Endothelial cell of umbilical vein (primary cell): ENCODE measurements at regions not wholly inside any gene's neighbourhood (a gene's known extent, or its start where the extent isn't known, plus 50 kb on each side); places are given as distances from the start of the nearest gene placed in this dataset.
"Not testable (repeated sequence)": the region's sequence is repeated elsewhere in the genome, so short reads cannot be mapped to it uniquely, and the experiment has no call there.

Source experiments
- BruUV-seq: library from RNA; stranded (reverse); fragments of 400-500 nt; replicated peaks from 2 replicates; lab custom pipeline; 2021; lab: Mats Ljungman, UMichigan
- CTCF ChIA-PET: fragments of 300-600, 350-600 bp; sonication (Branson Sonifier 250); formaldehyde crosslinking; loops from one replicate; lab custom pipeline; 2021; ENCODE audit warnings: antibody characterized with exemption, inconsistent platforms; lab: Charles Lee
- POLR2A ChIA-PET: fragments of 300-600, 350-600 bp; sonication (Branson Sonifier 250); formaldehyde crosslinking; loops from one replicate; lab custom pipeline; 2021; ENCODE audit warnings: antibody characterized with exemption, inconsistent platforms; lab: Charles Lee
- DNase-seq: peaks from one replicate; pipeline ENCODE4 v3.0.0-alpha.2; 2011; ENCODE audit warnings: low read depth, low spot score
- FAIRE-seq: peaks from 2 replicates; lab custom pipeline; 2011; peaks lifted over from hg19 to GRCh38; lab: Jason Lieb, UNC
- H2AFZ ChIP-seq: 2 replicates; pipeline ENCODE4 v1.6.0; 2012; ENCODE audit warnings: low read depth, low read length, control low read depth, inconsistent platforms
- H3K27ac ChIP-seq: 2 replicates; pipeline ENCODE4 v1.5.1; 2011; ENCODE audit warnings: low read depth, mild to moderate bottlenecking, control low read depth, low read length, moderate library complexity; ENCODE audit not compliant: insufficient read depth
- H3K27me3 ChIP-seq, 2 experiments: 2 replicates each; pipeline versions ENCODE4 v1.6.0 to v1.6.1; 2011; ENCODE audit warnings: low read length in 2 of 2, mixed read lengths in 1 of 2; ENCODE audit not compliant: control insufficient read depth in 2 of 2, insufficient read depth in 2 of 2
- H3K36me3 ChIP-seq, 2 experiments: 2 replicates in 1 of 2; 3 replicates in 1 of 2; pipeline ENCODE4 v1.5.1; 2011; ENCODE audit warnings: low read length in 2 of 2, mild to moderate bottlenecking in 1 of 2, moderate library complexity in 1 of 2; ENCODE audit not compliant: control insufficient read depth in 2 of 2, insufficient read depth in 2 of 2; ENCODE audit errors: extremely low read depth in 1 of 2
- H3K4me1 ChIP-seq: 3 replicates; pipeline ENCODE4 v1.5.1; 2011; ENCODE audit warnings: mild to moderate bottlenecking, low read length; ENCODE audit not compliant: control insufficient read depth, insufficient read depth; ENCODE audit errors: extremely low read depth
- H3K4me2 ChIP-seq: 2 replicates; pipeline ENCODE4 v1.6.1; 2011; ENCODE audit warnings: low read length, control low read depth, mixed read lengths; ENCODE audit not compliant: insufficient read depth
- H3K4me3 ChIP-seq, 3 experiments: fragments of 200-600 bp in 1 of 3; sonication (generic), shearing (Covaris generic) in 1 of 3; replicated peaks in 1 of 3; 2 replicates each; pipeline ENCODE4 v1.5.1; 2011 to 2016; ENCODE audit warnings: control low read depth in 3 of 3, low read length in 3 of 3, mild to moderate bottlenecking in 2 of 3, inconsistent platforms in 1 of 3, low read depth in 1 of 3, moderate library complexity in 1 of 3; ENCODE audit not compliant: insufficient read depth in 1 of 3
- H3K79me2 ChIP-seq: 2 replicates; pipeline ENCODE4 v1.6.0; 2012; ENCODE audit warnings: low read length, inconsistent platforms; ENCODE audit not compliant: control insufficient read depth, insufficient read depth
- H3K9ac ChIP-seq: replicated peaks from 2 replicates; pipeline ENCODE3; 2011; ENCODE audit warnings: low read length, control low read depth; ENCODE audit not compliant: insufficient read depth; ENCODE audit errors: extremely low read depth
- H3K9me1 ChIP-seq: replicated peaks from 3 replicates; pipeline ENCODE4 v1.6.0; 2011; ENCODE audit warnings: mild to moderate bottlenecking, low read length; ENCODE audit not compliant: control insufficient read depth, insufficient read depth; ENCODE audit errors: extremely low read depth
- H3K9me3 ChIP-seq: replicated peaks from 2 replicates; pipeline ENCODE4 v1.5.1; 2012; ENCODE audit warnings: low read length, inconsistent platforms; ENCODE audit not compliant: control insufficient read depth, insufficient read depth
- H4K20me1 ChIP-seq: replicated peaks from 2 replicates; pipeline ENCODE3; 2011; ENCODE audit warnings: mild to moderate bottlenecking, low read length; ENCODE audit not compliant: control insufficient read depth, insufficient read depth; ENCODE audit errors: extremely low read depth
- CTCF ChIP-seq, 2 donors: IDR thresholded peaks; 1 replicate in 1 of 2; 2 replicates in 1 of 2; pipeline ENCODE4 v1.5.1; 2011; ENCODE audit warnings: low read length in 2 of 2, mild to moderate bottlenecking in 2 of 2, moderate library complexity in 2 of 2, control low read depth in 1 of 2, inconsistent platforms in 1 of 2, low read depth in 1 of 2; ENCODE audit not compliant: insufficient read depth in 1 of 2; ENCODE audit errors: extremely low read depth in 1 of 2
- FOS ChIP-seq: IDR thresholded peaks from 2 replicates; pipeline ENCODE4 v1.6.1; 2011; ENCODE audit warnings: mild to moderate bottlenecking, low read length, moderate library complexity, borderline replicate concordance; ENCODE audit not compliant: insufficient read depth
- JUN ChIP-seq: IDR thresholded peaks from 2 replicates; pipeline ENCODE4 v1.6.1; 2011; ENCODE audit warnings: borderline replicate concordance, low read depth; ENCODE audit not compliant: insufficient read length, insufficient read depth
- MAX ChIP-seq: IDR thresholded peaks from 2 replicates; pipeline ENCODE4 v1.6.1; 2011; ENCODE audit not compliant: insufficient read depth, insufficient read length
- MYC ChIP-seq: IDR thresholded peaks from one replicate; pipeline ENCODE4 v1.6.1; 2011; ENCODE audit warnings: mild to moderate bottlenecking, low read depth, low read length
- POLR2A ChIP-seq: IDR thresholded peaks from 2 replicates; pipeline ENCODE4 v1.6.1; 2012; ENCODE audit warnings: low read depth, mild to moderate bottlenecking, control low read depth, low read length
- dilution Hi-C: fragments of 300-500 bp; cut with MboI; formaldehyde crosslinking; loops from one replicate; pipeline ENCODE4 v1.15.0; 2019; ENCODE audit warnings: low sequenced_read_pairs; ENCODE audit not compliant: extremely low pct_ligation_motif_present
- intact Hi-C: fragments of 100-400 bp; cut with micrococcal nuclease; formaldehyde crosslinking; loops from one replicate; pipeline ENCODE4 v1.10.0; 2022

- dilution Hi-C loops = no loop called here
- H3K79me2 ChIP-seq = no peaks in the 10 kb centered on the region
- no peak overlapping the region for H3K27ac ChIP-seq
- no peaks in the 10 kb centered on the region for H3K4me1 ChIP-seq
- BruUV-seq = no TSS peak
- no peak overlapping the region for H3K4me3 ChIP-seq
- TF ChIP-seq MAX = no peak
- no peak for TF ChIP-seq MYC
- no peak for TF ChIP-seq JUN
- TF ChIP-seq CTCF (IDR thresholded peaks at IDR 0.05; ENCODE audit: extremely low read depth in 1 of 2, insufficient read depth in 1 of 2, low read depth in 1 of 2, low read length in 2 of 2) = no peak
- TF ChIP-seq FOS = no peak
- TF ChIP-seq POLR2A = no peak
- H3K36me3 ChIP-seq = no peaks in the 10 kb centered on the region
- no peaks in the 10 kb centered on the region for H3K27me3 ChIP-seq
- H3K4me2 ChIP-seq = no peak overlapping the region
- DNase-seq (no peak), FAIRE-seq (no peak)
- intact Hi-C loops = no loop called here
- H4K20me1 ChIP-seq = no peaks in the 10 kb centered on the region
- no peaks in the 10 kb centered on the region for H3K9me3 ChIP-seq
- CTCF ChIA-PET = no interaction called here
- POLR2A ChIA-PET = no interaction called here
- H3K9ac ChIP-seq = no peak overlapping the region
- no peaks in the 10 kb centered on the region for H3K9me1 ChIP-seq
- H2AFZ ChIP-seq = no peak overlapping the region
Observed at GRCh38 chr13:67509018-67509417, 278.9 kb upstream of the PCDH9 start.

- H4K20me1 ChIP-seq, H2AFZ ChIP-seq, H3K9me1 ChIP-seq, H3K9me3 ChIP-seq, H3K36me3 ChIP-seq, dilution Hi-C loops, H3K4me1 ChIP-seq, BruUV-seq, H3K27me3 ChIP-seq, H3K4me3 ChIP-seq, CTCF ChIA-PET, FAIRE-seq, H3K79me2 ChIP-seq, DNase-seq, intact Hi-C loops, H3K27ac ChIP-seq, H3K9ac ChIP-seq, POLR2A ChIA-PET, H3K4me2 ChIP-seq: not testable (repeated sequence)
Observed at GRCh38 chr13:67508275-67508674, 278.1 kb upstream of the PCDH9 start.
